AG10803 (cell line): ENCODE measurements at regions not wholly inside any gene's neighbourhood (a gene's known extent, or its start where the extent isn't known, plus 50 kb on each side); places are given as distances from the start of the nearest gene placed in this dataset.
A peak's percentile ranks its signal among the peaks of the same experiment; 100 is the strongest.

ENCODE experiments used
- DNase-seq: peaks from one replicate; pipeline ENCODE4 v3.0.0; 2010; ENCODE audit warnings: low read depth
- H3K4me3 ChIP-seq: 2 replicates; pipeline ENCODE4 v1.5.1; 2011; ENCODE audit warnings: mild to moderate bottlenecking, low read length, control low read depth
- TF ChIP-seq, protein P1 (sequence below): conservative IDR thresholded peaks from 2 replicates; pipeline ENCODE4 v1.5.1; 2011; ENCODE audit warnings: mild to moderate bottlenecking, low read length, control low read depth, inconsistent platforms

DNA sequence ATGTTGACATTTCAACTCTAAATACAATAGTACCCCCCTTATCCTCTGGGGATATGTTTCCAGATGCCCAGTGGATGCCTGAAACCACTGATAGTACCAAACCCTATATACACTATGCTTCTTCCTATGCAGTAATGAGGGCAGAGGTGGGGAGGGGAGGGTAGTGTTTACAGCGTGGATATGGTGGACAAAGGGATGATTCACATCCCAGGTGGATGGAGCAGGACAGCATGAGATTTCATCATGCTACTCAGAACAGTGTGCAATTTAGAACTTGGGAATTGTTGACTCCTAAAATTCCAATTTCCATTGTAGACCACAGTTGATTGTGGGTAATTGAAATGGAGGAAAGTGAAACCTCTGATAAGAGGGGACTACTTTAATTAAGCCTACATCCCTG lies 75.4 kb downstream of the TSN start:
- no peak for DNase-seq
- H3K4me3 ChIP-seq = no peak overlapping the region
- TF ChIP-seq, protein P1, sequence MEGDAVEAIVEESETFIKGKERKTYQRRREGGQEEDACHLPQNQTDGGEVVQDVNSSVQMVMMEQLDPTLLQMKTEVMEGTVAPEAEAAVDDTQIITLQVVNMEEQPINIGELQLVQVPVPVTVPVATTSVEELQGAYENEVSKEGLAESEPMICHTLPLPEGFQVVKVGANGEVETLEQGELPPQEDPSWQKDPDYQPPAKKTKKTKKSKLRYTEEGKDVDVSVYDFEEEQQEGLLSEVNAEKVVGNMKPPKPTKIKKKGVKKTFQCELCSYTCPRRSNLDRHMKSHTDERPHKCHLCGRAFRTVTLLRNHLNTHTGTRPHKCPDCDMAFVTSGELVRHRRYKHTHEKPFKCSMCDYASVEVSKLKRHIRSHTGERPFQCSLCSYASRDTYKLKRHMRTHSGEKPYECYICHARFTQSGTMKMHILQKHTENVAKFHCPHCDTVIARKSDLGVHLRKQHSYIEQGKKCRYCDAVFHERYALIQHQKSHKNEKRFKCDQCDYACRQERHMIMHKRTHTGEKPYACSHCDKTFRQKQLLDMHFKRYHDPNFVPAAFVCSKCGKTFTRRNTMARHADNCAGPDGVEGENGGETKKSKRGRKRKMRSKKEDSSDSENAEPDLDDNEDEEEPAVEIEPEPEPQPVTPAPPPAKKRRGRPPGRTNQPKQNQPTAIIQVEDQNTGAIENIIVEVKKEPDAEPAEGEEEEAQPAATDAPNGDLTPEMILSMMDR = no peak

- TF ChIP-seq, protein P1 = no peak
- H3K4me3 ChIP-seq = no peak overlapping the region
- DNase-seq = peak; percentile 4
Observed at GRCh38 chr2:121831841-121832240, 76.4 kb downstream of the TSN start.

DNA sequence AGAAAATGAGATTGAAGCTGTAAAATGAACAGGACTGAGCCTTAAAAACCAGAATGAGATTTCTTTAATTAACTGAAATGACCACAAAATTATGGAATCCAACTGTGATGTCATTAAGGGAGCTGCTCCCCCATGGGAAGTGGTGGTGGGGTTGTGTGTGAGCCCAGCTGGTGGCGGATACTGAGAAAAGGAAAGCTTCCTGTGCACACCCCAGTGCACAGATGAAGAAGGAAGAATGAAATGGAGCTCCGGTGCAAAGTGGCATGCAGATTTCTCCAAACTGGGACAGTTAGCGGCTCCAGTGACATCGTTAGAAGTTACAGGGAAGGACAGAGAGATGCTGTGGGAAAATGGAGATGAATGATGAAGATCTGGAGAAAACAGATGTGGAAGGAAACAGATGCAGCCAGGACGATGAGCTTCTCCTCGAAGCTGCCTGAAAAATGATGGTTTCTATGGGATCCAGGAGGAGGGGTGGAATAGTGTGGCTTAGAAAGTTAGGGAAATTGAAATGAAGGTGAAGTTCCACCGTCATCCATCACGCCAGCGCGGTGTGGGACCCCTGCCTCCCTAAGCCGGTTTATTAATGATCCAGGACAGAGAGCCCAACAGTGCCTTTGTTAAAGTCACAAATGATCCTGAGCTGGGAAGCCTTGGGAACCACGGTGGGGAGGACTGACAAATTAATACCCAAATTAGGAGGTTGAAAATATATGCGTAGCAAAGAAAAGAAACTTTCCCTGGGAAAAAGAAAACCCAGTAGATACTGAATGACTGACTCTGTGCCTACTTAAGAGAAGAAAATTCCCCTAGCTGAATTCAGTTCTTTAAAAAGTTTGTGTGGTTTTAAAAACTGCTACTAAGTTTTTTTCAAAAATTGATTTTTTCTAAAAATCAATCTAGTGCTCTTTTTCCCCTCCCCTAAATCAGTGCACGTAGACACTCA lies 77.2 kb downstream of the TSN start:
- H3K4me3 ChIP-seq = no peak overlapping the region
- TF ChIP-seq, protein P1 = no peak
- no peak for DNase-seq

GRCh38 chr2:121833358-121833723 lies 77.9 kb downstream of the TSN start:
- TF ChIP-seq, protein P1 = no peak
- DNase-seq = no peak
- H3K4me3 ChIP-seq = no peak overlapping the region

DNA sequence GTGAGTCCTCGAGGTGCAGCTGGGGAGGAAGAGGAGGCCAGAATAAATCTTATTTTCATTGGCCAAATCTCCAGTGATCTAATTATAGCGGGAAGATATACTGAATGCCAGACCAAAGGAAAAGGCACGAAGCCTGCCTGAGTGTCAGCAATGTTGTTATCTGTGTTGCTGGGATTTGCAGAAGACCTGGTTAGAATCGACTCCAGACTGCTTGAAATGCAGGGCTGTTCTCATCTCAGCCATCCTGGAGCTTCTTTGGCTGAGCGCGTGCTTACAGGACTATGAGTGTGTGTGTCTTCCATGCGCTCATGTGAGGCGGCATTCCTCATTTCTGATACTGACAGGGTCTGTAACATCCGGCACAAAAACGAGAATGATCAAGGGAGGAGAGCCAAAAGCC lies 81.2 kb downstream of the TSN start:
- no peak overlapping the region for H3K4me3 ChIP-seq
- TF ChIP-seq, protein P1 = no peak
- DNase-seq = no peak

GRCh38 chr2:121837591-121837990 lies 82.1 kb downstream of the TSN start:
- TF ChIP-seq, protein P1 = no peak
- DNase-seq = no peak

GRCh38 chr2:121838551-121838950 lies 83.1 kb downstream of the TSN start:
- TF ChIP-seq, protein P1 = no peak
- no peak overlapping the region for H3K4me3 ChIP-seq
- DNase-seq = no peak

More at GRCh38 chr2:121837591-121837990, 82.1 kb downstream of the TSN start:
- H3K4me3 ChIP-seq = no peak overlapping the region
